H1 (cell line): ENCODE measurements at regions not wholly inside any gene's neighbourhood (a gene's known extent, or its start where the extent isn't known, plus 50 kb on each side); places are given as distances from the start of the nearest gene placed in this dataset.

Experiments used
- CTCF ChIA-PET: fragments of 300-600 bp; sonication (Branson Sonifier 250); formaldehyde crosslinking; loops from one replicate; lab custom pipeline; 2021; ENCODE audit not compliant: partially characterized antibody; lab: Charles Lee
- POLR2A ChIA-PET: fragments of 300-600 bp; sonication (Branson Sonifier 250); formaldehyde crosslinking; loops from one replicate; lab custom pipeline; 2021; ENCODE audit warnings: inconsistent platforms; ENCODE audit not compliant: partially characterized antibody; lab: Charles Lee
- DNase-seq, 2 experiments: peaks; one replicate each; pipeline versions ENCODE4 v3.0.0 to v3.0.0-alpha.2; 2010 to 2022; ENCODE audit warnings: low spot score in 2 of 2, low read depth in 1 of 2, mixed read lengths in 1 of 2
- FAIRE-seq: peaks from 2 replicates; lab custom pipeline; 2011; peaks lifted over from hg19 to GRCh38; lab: Jason Lieb, UNC
- H2AFZ ChIP-seq: 2 replicates; pipeline ENCODE4 v1.8.1; 2012; ENCODE audit warnings: low read length, inconsistent platforms
- H2AK5ac ChIP-seq: 2 replicates; pipeline ENCODE4 v1.6.1; 2013; ENCODE audit warnings: low read depth, low read length
- H2BK120ac ChIP-seq: replicated peaks from 2 replicates; pipeline ENCODE3; 2013; ENCODE audit warnings: low read depth, low read length, inconsistent platforms
- H2BK12ac ChIP-seq: 2 replicates; pipeline ENCODE4 v1.6.1; 2013; ENCODE audit warnings: low read depth, low read length
- H2BK15ac ChIP-seq: 2 replicates; pipeline ENCODE4 v1.6.1; 2013; ENCODE audit warnings: low read length
- H2BK20ac ChIP-seq: 2 replicates; pipeline ENCODE4 v1.6.1; 2013; ENCODE audit warnings: low read length
- H2BK5ac ChIP-seq: 2 replicates; pipeline ENCODE4 v1.6.1; 2013; ENCODE audit warnings: low read depth, low read length
- H3K14ac ChIP-seq: 2 replicates; pipeline ENCODE4 v1.6.1; 2013; ENCODE audit warnings: inconsistent platforms; ENCODE audit not compliant: insufficient read length
- H3K18ac ChIP-seq: 2 replicates; pipeline ENCODE4 v1.6.1; 2013; ENCODE audit warnings: low read length; ENCODE audit errors: extremely low read depth
- H3K23ac ChIP-seq: 2 replicates; pipeline ENCODE4 v1.6.1; 2013; ENCODE audit warnings: inconsistent platforms; ENCODE audit not compliant: insufficient read length
- H3K23me2 ChIP-seq: 2 replicates; pipeline ENCODE4 v1.6.1; 2013; ENCODE audit warnings: low read depth, low read length
- H3K27ac ChIP-seq: 2 replicates; pipeline ENCODE4 v1.6.1; 2011; ENCODE audit warnings: low read depth, low read length, inconsistent platforms
- H3K27me3 ChIP-seq, 4 experiments: replicated peaks in 1 of 4; 1 replicate in 1 of 4; 2 replicates in 3 of 4; pipeline versions ENCODE4 v1.6.1 to v1.8.1; 2011 to 2013; ENCODE audit warnings: low read length in 3 of 4, mild to moderate bottlenecking in 3 of 4, inconsistent platforms in 2 of 4, mixed read lengths in 2 of 4, moderate library complexity in 1 of 4; ENCODE audit not compliant: control insufficient read depth in 3 of 4, insufficient read depth in 3 of 4; ENCODE audit errors: extremely low read depth in 1 of 4
- H3K36me3 ChIP-seq, 4 experiments: 2 replicates each; pipeline versions ENCODE4 v1.6.1 to v1.8.1; 2011 to 2013; ENCODE audit warnings: mild to moderate bottlenecking in 4 of 4, low read length in 3 of 4, moderate library complexity in 2 of 4, control low read depth in 1 of 4, inconsistent platforms in 1 of 4; ENCODE audit not compliant: insufficient read depth in 4 of 4, control insufficient read depth in 2 of 4
- H3K4ac ChIP-seq: replicated peaks from 2 replicates; pipeline ENCODE3; 2013; ENCODE audit warnings: low read length, low read depth, mixed read lengths, inconsistent platforms; ENCODE audit not compliant: insufficient read length
- H3K4me1 ChIP-seq, 4 experiments: replicated peaks in 1 of 4; 1 replicate in 1 of 4; 2 replicates in 3 of 4; pipeline versions ENCODE4 v1.6.1 to v1.8.1; 2011 to 2013; ENCODE audit warnings: low read length in 3 of 4, inconsistent platforms in 2 of 4, mixed read lengths in 1 of 4; ENCODE audit not compliant: insufficient read depth in 4 of 4, control insufficient read depth in 3 of 4
- H3K4me2 ChIP-seq, 2 experiments: 2 replicates each; pipeline versions ENCODE4 v1.6.1 to v1.8.1; 2011 to 2013; ENCODE audit warnings: low read depth in 2 of 2, low read length in 2 of 2, control low read depth in 1 of 2, inconsistent platforms in 1 of 2, mild to moderate bottlenecking in 1 of 2; ENCODE audit not compliant: insufficient read depth in 1 of 2
- H3K4me3 ChIP-seq, 4 experiments: fragments of 200-600, 300-600 bp in 1 of 4; sonication (generic), shearing (Covaris generic), sonication (Bioruptor Twin) in 1 of 4; 2 replicates each; pipeline versions ENCODE4 v1.5.1 to v1.8.1; 2011 to 2016; ENCODE audit warnings: low read length in 4 of 4, low read depth in 3 of 4, control low read depth in 2 of 4, inconsistent platforms in 2 of 4, mild to moderate bottlenecking in 2 of 4, mixed read lengths in 1 of 4, moderate library complexity in 1 of 4; ENCODE audit not compliant: insufficient read depth in 2 of 4; ENCODE audit errors: extremely low read depth in 1 of 4
- H3K56ac ChIP-seq: replicated peaks from 2 replicates; pipeline ENCODE3; 2013; ENCODE audit warnings: low read depth, mild to moderate bottlenecking, mixed read lengths, low read length, inconsistent platforms; ENCODE audit not compliant: insufficient read length
- H3K79me1 ChIP-seq: 2 replicates; pipeline ENCODE4 v1.6.1; 2013; ENCODE audit warnings: low read depth, low read length, control low read depth
- H3K79me2 ChIP-seq, 2 experiments: 2 replicates each; pipeline versions ENCODE4 v1.6.1 to v1.8.1; 2012 to 2013; ENCODE audit warnings: low read length in 2 of 2, mild to moderate bottlenecking in 2 of 2, inconsistent platforms in 1 of 2; ENCODE audit not compliant: insufficient read depth in 2 of 2, control insufficient read depth in 1 of 2
- H3K9ac ChIP-seq, 4 experiments: replicated peaks in 1 of 4; 1 replicate in 1 of 4; 2 replicates in 3 of 4; pipeline versions ENCODE4 v1.6.1 to v1.8.1; 2011 to 2013; ENCODE audit warnings: low read depth in 3 of 4, low read length in 3 of 4, control low read depth in 2 of 4, mild to moderate bottlenecking in 2 of 4, moderate library complexity in 2 of 4, inconsistent platforms in 1 of 4; ENCODE audit errors: extremely low read depth in 1 of 4
- H3K9me3 ChIP-seq, 2 experiments: 2 replicates each; pipeline versions ENCODE4 v1.6.1 to v1.8.1; 2012 to 2013; ENCODE audit warnings: mild to moderate bottlenecking in 2 of 2, moderate library complexity in 2 of 2, control low read depth in 1 of 2, inconsistent platforms in 1 of 2, low read depth in 1 of 2, low read length in 1 of 2, mixed read lengths in 1 of 2; ENCODE audit not compliant: insufficient read depth in 2 of 2
- H4K20me1 ChIP-seq, 2 experiments: replicated peaks in 1 of 2; 2 replicates each; pipeline versions ENCODE3 to v1.8.1; 2011 to 2013; ENCODE audit warnings: inconsistent platforms in 2 of 2, low read length in 2 of 2, mild to moderate bottlenecking in 1 of 2; ENCODE audit not compliant: insufficient read depth in 2 of 2, control insufficient read depth in 1 of 2
- H4K5ac ChIP-seq: 2 replicates; pipeline ENCODE4 v1.6.1; 2013; ENCODE audit warnings: low read length, low read depth, mixed read lengths, inconsistent platforms; ENCODE audit not compliant: insufficient read length
- H4K8ac ChIP-seq: 2 replicates; pipeline ENCODE4 v1.8.0; 2013; ENCODE audit warnings: mild to moderate bottlenecking, moderate library complexity, low read length, inconsistent platforms; ENCODE audit not compliant: insufficient read depth; ENCODE audit errors: extremely low read depth
- H4K91ac ChIP-seq: replicated peaks from 2 replicates; pipeline ENCODE3; 2013; ENCODE audit warnings: low read length, mixed read lengths, inconsistent platforms; ENCODE audit not compliant: insufficient read length
- CEBPB ChIP-seq: IDR thresholded peaks from 2 replicates; pipeline ENCODE4 v1.6.1; 2012; ENCODE audit warnings: low read depth, low read length
- EGR1 ChIP-seq: IDR thresholded peaks from 2 replicates; pipeline ENCODE4 v1.6.1; 2011; ENCODE audit warnings: low read depth, low read length, borderline replicate concordance
- KDM4A ChIP-seq: IDR thresholded peaks from one replicate; pipeline ENCODE4 v1.7.1; 2012; ENCODE audit warnings: low read depth, mild to moderate bottlenecking, moderate library complexity, low read length, inconsistent platforms; ENCODE audit not compliant: severe bottlenecking
- RBBP5 ChIP-seq: IDR thresholded peaks from 2 replicates; pipeline ENCODE4 v1.7.1; 2012; ENCODE audit warnings: low read depth, mild to moderate bottlenecking, inconsistent platforms, low read length, moderate library complexity, borderline replicate concordance
- SP2 ChIP-seq: IDR thresholded peaks from 2 replicates; pipeline ENCODE4 v1.6.1; 2012; ENCODE audit warnings: mild to moderate bottlenecking, low read length, inconsistent platforms
- WGBS, 2 experiments: shearing (Covaris generic) in 1 of 2; methylation state at CpG; one replicate each; pipeline versions ENCODE4 v1.1.6 to v1.1.7; 2013 to 2015; ENCODE audit warnings: low lambda C conversion rate in 2 of 2, mixed read lengths in 2 of 2, inconsistent platforms in 1 of 2, low coverage in 1 of 2, missing lambda C conversion rate in 1 of 2; ENCODE audit not compliant: insufficient replicate concordance in 2 of 2, insufficient coverage in 1 of 2, insufficient read length in 1 of 2; ENCODE audit errors: extremely low coverage in 1 of 2, missing lambda C conversion rate in 1 of 2; 5-methylcytosine and 5-hydroxymethylcytosine counted together

DNA sequence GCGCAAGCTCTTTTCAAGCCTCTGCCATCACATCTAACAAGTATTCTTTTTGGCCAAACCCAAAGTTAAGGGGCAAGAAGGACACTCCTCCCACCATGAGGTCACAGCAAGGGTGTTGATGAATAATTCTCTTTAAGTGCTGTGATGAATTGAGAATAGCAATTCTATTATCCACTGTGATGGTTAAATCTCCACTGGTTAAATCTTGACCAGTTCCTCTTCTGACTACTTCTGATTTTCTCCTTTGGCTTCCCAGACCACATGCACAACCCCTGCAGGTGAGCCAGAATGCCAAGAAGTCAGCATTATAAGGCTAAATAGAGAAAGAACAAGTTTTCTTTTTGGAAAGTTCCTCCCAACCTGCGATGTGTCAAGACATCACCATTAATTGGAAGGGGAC, 90.6 kb upstream of the BCL2L14 start:
- Histone ChIP-seq H2BK15ac (no peak overlapping the region), H2BK5ac (no peak overlapping the region), H3K56ac (no peak overlapping the region), H3K9me3 (no peaks in the 10 kb centered on the region), H2BK20ac (no peak overlapping the region), H4K5ac (no peak overlapping the region), H3K23me2 (no peaks in the 10 kb centered on the region), H2AFZ (no peak overlapping the region), H3K4me1 (no peaks in the 10 kb centered on the region), H2BK12ac (no peak overlapping the region), H3K79me2 (no peaks in the 10 kb centered on the region), H2AK5ac (no peak overlapping the region), H3K27me3 (no peaks in the 10 kb centered on the region), H3K23ac (no peak overlapping the region), H3K4me3 (no peak overlapping the region), H3K4ac (no peak overlapping the region), H2BK120ac (no peak overlapping the region), H3K36me3 (no peaks in the 10 kb centered on the region), H3K9ac (no peak overlapping the region), H3K27ac (no peak overlapping the region), H4K91ac (no peak overlapping the region), H4K8ac (no peak overlapping the region), H3K14ac (no peak overlapping the region), H4K20me1 (no peaks in the 10 kb centered on the region), H3K4me2 (no peak overlapping the region), H3K18ac (no peak overlapping the region), H3K79me1 (no peaks in the 10 kb centered on the region)
- POLR2A ChIA-PET, result interaction anchor here (0.5 kb wide), 1 partner anchor 153 kb away, joined by 4 read pairs; no protein-coding TSS in a partner anchor
- DNase-seq (no peak), FAIRE-seq (no peak)
- WGBS, 2 experiments, result 98% methylated on average over 2 of the region's 2 CpGs; no CpG with 5 or more reads in 1 of the 2 experiments
- CTCF ChIA-PET, result interaction anchor here (0.9 to 1.5 kb wide), 4 partner anchors 8 to 724 kb away, joined by 3 to 6 read pairs (median 3); no protein-coding TSS in a partner anchor
- no peak for TF ChIP-seq CEBPB
- no peak for TF ChIP-seq EGR1
- TF ChIP-seq KDM4A, result no peak
- TF ChIP-seq SP2, result no peak
- no peak for TF ChIP-seq RBBP5
